SH-SY5Y (cell line): ENCODE measurements at regions not wholly inside any gene's neighbourhood (a gene's known extent, or its start where the extent isn't known, plus 50 kb on each side); places are given as distances from the start of the nearest gene placed in this dataset.

Source experiments
- GATA2 ChIP-seq: IDR thresholded peaks from 2 replicates; pipeline ENCODE4 v1.6.1; 2011; ENCODE audit warnings: mild to moderate bottlenecking, low read depth, low read length
- GATA3 ChIP-seq: IDR thresholded peaks from 2 replicates; pipeline ENCODE4 v1.6.1; 2011; ENCODE audit warnings: low read depth, mild to moderate bottlenecking, low read length, moderate library complexity

- TF ChIP-seq GATA2 (no peak), GATA3 (no peak)
Measured at GRCh38 chr6:44041461-44042260, 85.6 kb downstream of the MRPL14 start.
